GM19240 (cell line): ENCODE measurements at regions not wholly inside any gene's neighbourhood (a gene's known extent, or its start where the extent isn't known, plus 50 kb on each side); places are given as distances from the start of the nearest gene placed in this dataset.

ENCODE experiments used
- DNase-seq: peaks from one replicate; pipeline ENCODE4 v3.0.0; 2011; ENCODE audit warnings: low spot score; ENCODE audit not compliant: insufficient read length

GRCh38 chr14:83372271-83372670 is 1838.6 kb upstream of the SEL1L start:
- no peak for DNase-seq

GRCh38 chr14:83379436-83379835 is 1845.8 kb upstream of the SEL1L start:
- no peak for DNase-seq

- no peak for DNase-seq
Observed at GRCh38 chr14:83384253-83384652, 1850.6 kb upstream of the SEL1L start.

- no peak for DNase-seq
Observed at GRCh38 chr14:83395321-83395720, 1861.7 kb upstream of the SEL1L start.

GRCh38 chr14:83416476-83416875 is 1882.8 kb upstream of the SEL1L start:
- no peak for DNase-seq

GRCh38 chr14:83419420-83419819 is 1885.8 kb upstream of the SEL1L start:
- DNase-seq: no peak

- no peak for DNase-seq
Observed at GRCh38 chr14:83421711-83422110, 1888.1 kb upstream of the SEL1L start.

GRCh38 chr14:83425138-83425537 is 1891.5 kb upstream of the SEL1L start:
- DNase-seq: no peak

GRCh38 chr14:83425706-83426105 is 1892.1 kb upstream of the SEL1L start:
- no peak for DNase-seq

GRCh38 chr14:83433618-83434017 is 1900.0 kb upstream of the SEL1L start:
- no peak for DNase-seq

- no peak for DNase-seq
Observed at GRCh38 chr14:83441801-83442200, 1908.1 kb upstream of the SEL1L start.

- DNase-seq: no peak
Observed at GRCh38 chr14:83455561-83455960, 1921.9 kb upstream of the SEL1L start.

- DNase-seq: no peak
Observed at GRCh38 chr14:83461521-83461920, 1927.9 kb upstream of the SEL1L start.

- DNase-seq: no peak
Observed at GRCh38 chr14:83462759-83463158, 1929.1 kb upstream of the SEL1L start.

GRCh38 chr14:83463500-83464098 is 1929.9 kb upstream of the SEL1L start:
- no peak for DNase-seq

- no peak for DNase-seq
Observed at GRCh38 chr14:83467811-83468210, 1934.2 kb upstream of the SEL1L start.

GRCh38 chr14:83470466-83470865 is 1936.8 kb upstream of the SEL1L start:
- no peak for DNase-seq

- no peak for DNase-seq
Observed at GRCh38 chr14:83470959-83471695, 1937.5 kb upstream of the SEL1L start.

- no peak for DNase-seq
Observed at GRCh38 chr14:83473416-83474235, 1940.0 kb upstream of the SEL1L start.

GRCh38 chr14:83478741-83479140 is 1945.1 kb upstream of the SEL1L start:
- DNase-seq: no peak

- no peak for DNase-seq
Observed at GRCh38 chr14:83483063-83483462, 1949.4 kb upstream of the SEL1L start.

- DNase-seq: no peak
Observed at GRCh38 chr14:83485591-83485990, 1951.9 kb upstream of the SEL1L start.
